CD8-positive, alpha-beta memory T cell (primary cell): ENCODE measurements at regions not wholly inside any gene's neighbourhood (a gene's known extent, or its start where the extent isn't known, plus 50 kb on each side); places are given as distances from the start of the nearest gene placed in this dataset.

ENCODE experiments used
- CTCF ChIA-PET: fragments of 350-600 bp; sonication (Branson Sonifier 250); formaldehyde crosslinking; loops from one replicate; lab custom pipeline; 2021; ENCODE audit warnings: antibody characterized with exemption; lab: Charles Lee
- POLR2A ChIA-PET: fragments of 350-600 bp; sonication (Branson Sonifier 250); formaldehyde crosslinking; loops from one replicate; lab custom pipeline; 2021; ENCODE audit warnings: antibody characterized with exemption; lab: Charles Lee
- DNase-seq, 5 donors: peaks; one replicate each; pipeline versions ENCODE4 v3.0.0 to v3.0.0-alpha.2; 2020 to 2022; ENCODE audit warnings: mixed read lengths in 1 of 5
- H3K27ac ChIP-seq: one replicate; pipeline ENCODE4 v1.7.0; 2013; ENCODE audit warnings: low read depth, mild to moderate bottlenecking, low read length, moderate library complexity
- H3K27me3 ChIP-seq: 2 replicates; pipeline ENCODE4 v1.7.0; 2013; ENCODE audit warnings: low read length, mild to moderate bottlenecking; ENCODE audit not compliant: insufficient read depth, poor library complexity, severe bottlenecking
- H3K36me3 ChIP-seq: 2 replicates; pipeline ENCODE4 v1.7.0; 2013; ENCODE audit warnings: mild to moderate bottlenecking, low read length, moderate library complexity; ENCODE audit not compliant: insufficient read depth
- H3K4me1 ChIP-seq: 2 replicates; pipeline ENCODE4 v1.7.0; 2013; ENCODE audit warnings: mild to moderate bottlenecking, low read length, moderate library complexity; ENCODE audit not compliant: insufficient read depth
- H3K4me3 ChIP-seq: 2 replicates; pipeline ENCODE4 v1.7.0; 2013; ENCODE audit warnings: mild to moderate bottlenecking, low read length
- H3K9me3 ChIP-seq: 2 replicates; pipeline ENCODE4 v1.7.0; 2013; ENCODE audit warnings: mild to moderate bottlenecking, low read length
- H3K27ac Mint-ChIP-seq, 8 donors: one replicate each; pipeline ENCODE4 v1.8.0; 2020 to 2021; ENCODE audit warnings: mixed read lengths in 8 of 8, mild to moderate bottlenecking in 6 of 8, inconsistent platforms in 3 of 8, moderate library complexity in 3 of 8
- H3K27me3 Mint-ChIP-seq, 2 donors: one replicate each; pipeline ENCODE4 v1.8.0; 2020 to 2021; ENCODE audit warnings: mixed read lengths in 2 of 2, mild to moderate bottlenecking in 1 of 2, moderate library complexity in 1 of 2
- H3K36me3 Mint-ChIP-seq, 3 donors: one replicate each; pipeline ENCODE4 v1.8.0; 2020 to 2021; ENCODE audit warnings: mixed read lengths in 3 of 3, inconsistent platforms in 1 of 3, mild to moderate bottlenecking in 1 of 3
- H3K4me1 Mint-ChIP-seq, 3 donors: one replicate each; pipeline ENCODE4 v1.8.0; 2020 to 2021; ENCODE audit warnings: mixed read lengths in 3 of 3, inconsistent platforms in 1 of 3, mild to moderate bottlenecking in 1 of 3
- H3K4me3 Mint-ChIP-seq, 7 donors: one replicate each; pipeline ENCODE4 v1.8.0; 2020 to 2021; ENCODE audit warnings: mixed read lengths in 7 of 7, mild to moderate bottlenecking in 6 of 7, moderate library complexity in 4 of 7, inconsistent platforms in 2 of 7
- H3K9me3 Mint-ChIP-seq, 5 donors: one replicate each; pipeline ENCODE4 v1.8.0; 2020 to 2022; ENCODE audit warnings: mixed read lengths in 5 of 5, mild to moderate bottlenecking in 3 of 5, moderate library complexity in 2 of 5, inconsistent platforms in 1 of 5

- H3K27me3 Mint-ChIP-seq = peaks cover 0 to 1% of the 10 kb centered on the region in 2 donors
Observed at GRCh38 chr3:87614998-87615397, 338.6 kb upstream of the POU1F1 start.

GRCh38 chr3:87607234-87607633, 330.9 kb upstream of the POU1F1 start:
- ChIA-PET CTCF (no interaction called here), POLR2A (no interaction called here)
- Mint-ChIP-seq H3K4me3 (no peak overlapping the region), H3K36me3 (no peaks in the 10 kb centered on the region), H3K27ac (no peak overlapping the region), H3K27me3 (no peaks in the 10 kb centered on the region), H3K9me3 (peaks cover 10 to 19% (median 12%) of the 10 kb centered on the region in 5 donors), H3K4me1 (no peaks in the 10 kb centered on the region)
- no peak overlapping the region for H3K4me3 ChIP-seq
- H3K9me3 ChIP-seq = no peaks in the 10 kb centered on the region
- H3K27me3 ChIP-seq = no peaks in the 10 kb centered on the region
- no peak for DNase-seq
- H3K36me3 ChIP-seq = no peaks in the 10 kb centered on the region
- no peak overlapping the region for H3K27ac ChIP-seq
- no peaks in the 10 kb centered on the region for H3K4me1 ChIP-seq

More at GRCh38 chr3:87614998-87615397, 338.6 kb upstream of the POU1F1 start:
- Histone ChIP-seq H3K27ac (no peak overlapping the region), H3K4me3 (no peak overlapping the region), H3K4me1 (no peaks in the 10 kb centered on the region), H3K27me3 (no peaks in the 10 kb centered on the region), H3K36me3 (no peaks in the 10 kb centered on the region), H3K9me3 (no peaks in the 10 kb centered on the region)
- Mint-ChIP-seq H3K4me1 (no peaks in the 10 kb centered on the region), H3K36me3 (no peaks in the 10 kb centered on the region), H3K27ac (no peak overlapping the region), H3K4me3 (no peak overlapping the region), H3K9me3 (peaks cover 14 to 36% (median 22%) of the 10 kb centered on the region in 5 donors)
- CTCF ChIA-PET = no interaction called here
- DNase-seq = no peak
- POLR2A ChIA-PET = no interaction called here

GRCh38 chr3:87595798-87596197, 319.4 kb upstream of the POU1F1 start:
- H3K4me1 Mint-ChIP-seq = no peaks in the 10 kb centered on the region
- H3K9me3 Mint-ChIP-seq = peaks cover 3 to 15% (median 11%) of the 10 kb centered on the region in 5 donors
- no peaks in the 10 kb centered on the region for H3K9me3 ChIP-seq
- DNase-seq = no peak
- H3K27ac Mint-ChIP-seq = no peak overlapping the region
- H3K4me1 ChIP-seq = no peaks in the 10 kb centered on the region
- no peaks in the 10 kb centered on the region for H3K27me3 ChIP-seq
- no peak overlapping the region for H3K4me3 ChIP-seq
- no peak overlapping the region for H3K27ac ChIP-seq
- ChIA-PET POLR2A (no interaction called here), CTCF (no interaction called here)
- no peaks in the 10 kb centered on the region for H3K36me3 ChIP-seq
- H3K27me3 Mint-ChIP-seq = no peaks in the 10 kb centered on the region
- H3K4me3 Mint-ChIP-seq = no peak overlapping the region
- H3K36me3 Mint-ChIP-seq = no peaks in the 10 kb centered on the region

GRCh38 chr3:87581240-87581639, 304.9 kb upstream of the POU1F1 start:
- Histone ChIP-seq H3K36me3 (no peaks in the 10 kb centered on the region), H3K27me3 (no peaks in the 10 kb centered on the region), H3K4me3 (no peak overlapping the region), H3K9me3 (no peaks in the 10 kb centered on the region), H3K27ac (no peak overlapping the region), H3K4me1 (no peaks in the 10 kb centered on the region)
- no peak overlapping the region for H3K27ac Mint-ChIP-seq
- no peaks in the 10 kb centered on the region for H3K36me3 Mint-ChIP-seq
- POLR2A ChIA-PET = no interaction called here
- CTCF ChIA-PET = no interaction called here
- DNase-seq = no peak
- no peak overlapping the region for H3K4me3 Mint-ChIP-seq
- H3K27me3 Mint-ChIP-seq = no peaks in the 10 kb centered on the region
- H3K9me3 Mint-ChIP-seq = peaks cover 0 to 5% (median 0%) of the 10 kb centered on the region in 5 donors
- H3K4me1 Mint-ChIP-seq = no peaks in the 10 kb centered on the region

- no peaks in the 10 kb centered on the region for H3K36me3 Mint-ChIP-seq
- H3K4me3 Mint-ChIP-seq = no peak overlapping the region
- H3K27ac Mint-ChIP-seq = no peak overlapping the region
- ChIA-PET POLR2A (no interaction called here), CTCF (no interaction called here)
- no peaks in the 10 kb centered on the region for H3K9me3 ChIP-seq
- no peak for DNase-seq
- no peaks in the 10 kb centered on the region for H3K4me1 ChIP-seq
- H3K36me3 ChIP-seq = no peaks in the 10 kb centered on the region
- no peaks in the 10 kb centered on the region for H3K9me3 Mint-ChIP-seq
- H3K27me3 Mint-ChIP-seq = peaks cover 0 to 2% of the 10 kb centered on the region in 2 donors
- H3K4me1 Mint-ChIP-seq = no peaks in the 10 kb centered on the region
- no peaks in the 10 kb centered on the region for H3K27me3 ChIP-seq
- no peak overlapping the region for H3K4me3 ChIP-seq
- H3K27ac ChIP-seq = no peak overlapping the region
Observed at GRCh38 chr3:87576752-87577151, 300.4 kb upstream of the POU1F1 start.

GRCh38 chr3:87575550-87575949, 299.2 kb upstream of the POU1F1 start:
- Histone ChIP-seq H3K27ac (no peak overlapping the region), H3K4me3 (no peak overlapping the region), H3K4me1 (no peaks in the 10 kb centered on the region), H3K27me3 (no peaks in the 10 kb centered on the region), H3K36me3 (no peaks in the 10 kb centered on the region), H3K9me3 (no peaks in the 10 kb centered on the region)
- Mint-ChIP-seq H3K36me3 (no peaks in the 10 kb centered on the region), H3K27ac (no peak overlapping the region), H3K4me1 (no peaks in the 10 kb centered on the region), H3K9me3 (no peaks in the 10 kb centered on the region), H3K27me3 (peaks cover 0 to 2% of the 10 kb centered on the region in 2 donors), H3K4me3 (no peak overlapping the region)
- CTCF ChIA-PET = no interaction called here
- DNase-seq = no peak
- POLR2A ChIA-PET = no interaction called here

GRCh38 chr3:87568331-87568730, 291.9 kb upstream of the POU1F1 start:
- Histone ChIP-seq H3K36me3 (no peaks in the 10 kb centered on the region), H3K27ac (no peak overlapping the region), H3K27me3 (no peaks in the 10 kb centered on the region), H3K9me3 (no peaks in the 10 kb centered on the region), H3K4me1 (no peaks in the 10 kb centered on the region), H3K4me3 (no peak overlapping the region)
- no peaks in the 10 kb centered on the region for H3K27me3 Mint-ChIP-seq
- DNase-seq = no peak
- no peaks in the 10 kb centered on the region for H3K36me3 Mint-ChIP-seq
- no peak overlapping the region for H3K27ac Mint-ChIP-seq
- no peak overlapping the region for H3K4me3 Mint-ChIP-seq
- ChIA-PET CTCF (no interaction called here), POLR2A (no interaction called here)
- no peaks in the 10 kb centered on the region for H3K9me3 Mint-ChIP-seq
- no peaks in the 10 kb centered on the region for H3K4me1 Mint-ChIP-seq

- no peaks in the 10 kb centered on the region for H3K9me3 ChIP-seq
- Mint-ChIP-seq H3K4me1 (no peaks in the 10 kb centered on the region), H3K4me3 (no peak overlapping the region), H3K9me3 (no peaks in the 10 kb centered on the region), H3K27ac (no peak overlapping the region), H3K36me3 (no peaks in the 10 kb centered on the region), H3K27me3 (no peaks in the 10 kb centered on the region)
- no peaks in the 10 kb centered on the region for H3K27me3 ChIP-seq
- DNase-seq = no peak
- H3K27ac ChIP-seq = no peak overlapping the region
- CTCF ChIA-PET = no interaction called here
- no peaks in the 10 kb centered on the region for H3K36me3 ChIP-seq
- POLR2A ChIA-PET = no interaction called here
- no peaks in the 10 kb centered on the region for H3K4me1 ChIP-seq
- no peak overlapping the region for H3K4me3 ChIP-seq
Observed at GRCh38 chr3:87564438-87564837, 288.1 kb upstream of the POU1F1 start.

GRCh38 chr3:87563712-87564111, 287.3 kb upstream of the POU1F1 start:
- CTCF ChIA-PET = no interaction called here
- Histone ChIP-seq H3K36me3 (no peaks in the 10 kb centered on the region), H3K4me3 (no peak overlapping the region), H3K9me3 (no peaks in the 10 kb centered on the region), H3K27me3 (no peaks in the 10 kb centered on the region), H3K4me1 (no peaks in the 10 kb centered on the region), H3K27ac (no peak overlapping the region)
- POLR2A ChIA-PET = no interaction called here
- Mint-ChIP-seq H3K4me1 (no peaks in the 10 kb centered on the region), H3K27ac (no peak overlapping the region), H3K4me3 (no peak overlapping the region), H3K9me3 (no peaks in the 10 kb centered on the region), H3K27me3 (no peaks in the 10 kb centered on the region), H3K36me3 (no peaks in the 10 kb centered on the region)
- DNase-seq = no peak
